22Rv1 (cell line): ENCODE measurements at regions not wholly inside any gene's neighbourhood (a gene's known extent, or its start where the extent isn't known, plus 50 kb on each side); places are given as distances from the start of the nearest gene placed in this dataset.

Experiments used
- H3K27ac ChIP-seq: fragments of 450-650 bp; 2 replicates; pipeline ENCODE4 v1.5.1; 2017
- CTCF ChIP-seq: fragments of 450-650 bp; IDR thresholded peaks from 2 replicates; pipeline ENCODE4 v1.5.1; 2017; ENCODE audit warnings: mild to moderate bottlenecking
- ZFX ChIP-seq: fragments of 450-650 bp; IDR thresholded peaks from 2 replicates; pipeline ENCODE4 v1.6.1; 2017; ENCODE audit warnings: antibody characterized with exemption, borderline replicate concordance

GRCh38 chr14:59123975-59124374 lies 64.5 kb upstream of the DAAM1 start:
- TF ChIP-seq ZFX (no peak), CTCF (peak; percentile 44)

DNA sequence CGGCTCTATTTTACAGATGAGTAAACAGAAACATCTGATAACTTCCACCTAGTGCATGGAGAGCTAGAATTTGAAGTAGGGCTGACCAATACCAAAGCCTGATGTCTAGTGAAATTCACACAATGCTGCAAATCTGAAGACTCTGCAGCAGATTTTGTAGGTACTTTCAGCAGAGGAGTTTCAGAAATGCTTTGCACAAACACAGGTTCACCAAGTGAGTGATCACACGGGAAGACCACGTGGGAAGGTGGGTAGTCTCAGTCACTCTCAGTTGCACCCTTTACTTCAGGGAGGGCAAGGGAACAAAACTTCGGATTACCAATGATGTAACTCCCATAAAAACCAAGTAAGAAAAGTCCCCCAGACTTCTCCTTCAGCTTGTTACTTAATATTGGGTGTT lies 63.3 kb upstream of the DAAM1 start:
- no peak for TF ChIP-seq ZFX
- no peak for TF ChIP-seq CTCF
- H3K27ac ChIP-seq, result no peak overlapping the region

More at GRCh38 chr14:59123975-59124374, 64.5 kb upstream of the DAAM1 start:
- no peak overlapping the region for H3K27ac ChIP-seq

GRCh38 chr14:59126714-59127436 lies 61.6 kb upstream of the DAAM1 start:
- no peak overlapping the region for H3K27ac ChIP-seq
- peak; percentile 80 for TF ChIP-seq CTCF
- TF ChIP-seq ZFX, result no peak

GRCh38 chr14:59127437-59127732 lies 61.1 kb upstream of the DAAM1 start:
- no peak overlapping the region for H3K27ac ChIP-seq
- peak; percentile 53 for TF ChIP-seq CTCF
- TF ChIP-seq ZFX, result no peak

DNA sequence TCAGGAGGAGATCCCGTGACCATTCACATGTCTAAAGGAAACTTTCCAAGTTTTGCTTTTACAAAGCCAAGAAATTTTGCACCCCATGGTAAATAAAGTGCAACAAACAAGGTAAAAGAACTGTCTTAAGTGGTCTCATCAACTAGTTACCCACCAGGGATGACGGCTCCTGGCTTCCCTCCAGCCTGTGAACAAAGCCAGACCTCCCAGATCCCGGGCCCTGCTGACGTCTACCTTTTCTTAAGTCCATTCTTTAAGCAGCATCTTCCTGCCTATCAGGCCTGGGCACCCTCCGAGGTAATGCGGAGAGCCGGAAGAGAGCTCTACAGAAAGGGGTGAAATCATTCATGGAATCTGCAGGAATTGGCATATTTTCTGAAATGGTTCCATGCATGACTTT lies 58.0 kb upstream of the DAAM1 start:
- TF ChIP-seq CTCF, result no peak
- TF ChIP-seq ZFX, result no peak
- H3K27ac ChIP-seq, result no peak overlapping the region

GRCh38 chr14:59131938-59132795 lies 56.3 kb upstream of the DAAM1 start:
- no peak for TF ChIP-seq ZFX
- TF ChIP-seq CTCF, result no peak
- H3K27ac ChIP-seq, result no peak overlapping the region

DNA sequence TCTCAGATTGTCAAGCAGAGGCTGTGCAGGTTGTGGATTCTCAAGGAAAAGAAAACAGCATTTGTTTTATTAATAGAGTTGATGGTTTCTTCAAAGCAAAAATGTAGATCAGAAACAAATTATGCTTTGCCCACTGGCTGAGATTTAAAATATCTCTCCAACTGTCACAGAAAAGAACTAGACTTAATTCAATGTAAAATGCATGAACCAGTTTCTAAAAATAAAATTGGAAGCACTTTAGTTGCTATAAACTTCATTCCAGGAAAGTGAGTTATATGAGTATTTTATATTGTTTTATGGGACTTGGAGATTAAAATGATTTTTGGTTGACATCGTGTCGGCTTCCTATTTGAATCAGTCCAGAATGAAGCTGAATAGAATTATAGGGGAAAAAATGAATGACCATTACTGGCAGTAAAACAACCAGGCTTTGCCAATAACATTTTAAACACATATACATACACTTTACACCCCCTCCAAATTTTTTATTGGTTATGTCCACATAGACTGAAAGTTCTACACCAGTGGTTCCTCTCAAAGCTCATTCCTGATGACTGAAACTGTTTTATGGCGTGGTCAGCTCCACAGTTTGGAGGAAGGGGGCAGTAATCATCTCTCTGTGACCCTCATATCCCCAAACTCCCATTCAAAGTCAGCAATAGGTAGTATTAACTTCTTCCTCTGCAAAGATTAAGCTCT lies 55.5 kb upstream of the DAAM1 start:
- H3K27ac ChIP-seq, result no peak overlapping the region
- TF ChIP-seq ZFX (no peak), CTCF (no peak)
